NCI-H524 treated with DMSO at 0.1 percent for 48 hours (cell line): ENCODE measurements at regions not wholly inside any gene's neighbourhood (a gene's known extent, or its start where the extent isn't known, plus 50 kb on each side); places are given as distances from the start of the nearest gene placed in this dataset.

Experiments used
- DNase-seq: peaks from one replicate; lab custom pipeline; 2025; lab: John Stamatoyannopoulos, UW

DNA sequence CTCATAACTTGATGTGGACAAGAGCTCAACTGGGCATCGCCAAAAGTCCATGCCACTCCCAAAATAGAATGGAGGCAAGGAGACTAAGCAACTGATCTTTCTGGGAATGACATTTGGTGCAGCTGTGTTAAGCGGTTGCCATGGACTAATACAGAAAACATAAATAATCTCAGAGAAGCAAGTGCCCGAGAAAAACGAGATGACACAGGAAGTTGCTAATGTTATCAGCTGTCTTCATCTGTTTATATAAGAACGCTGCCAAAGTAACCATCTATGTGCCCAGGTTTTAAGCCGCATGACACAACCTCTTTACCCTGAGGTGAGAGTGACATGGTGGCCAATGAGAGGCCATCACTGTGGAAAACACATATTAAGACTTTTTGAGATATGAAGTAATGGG, 54.9 kb upstream of the SACS start:
- no peak for DNase-seq

DNA sequence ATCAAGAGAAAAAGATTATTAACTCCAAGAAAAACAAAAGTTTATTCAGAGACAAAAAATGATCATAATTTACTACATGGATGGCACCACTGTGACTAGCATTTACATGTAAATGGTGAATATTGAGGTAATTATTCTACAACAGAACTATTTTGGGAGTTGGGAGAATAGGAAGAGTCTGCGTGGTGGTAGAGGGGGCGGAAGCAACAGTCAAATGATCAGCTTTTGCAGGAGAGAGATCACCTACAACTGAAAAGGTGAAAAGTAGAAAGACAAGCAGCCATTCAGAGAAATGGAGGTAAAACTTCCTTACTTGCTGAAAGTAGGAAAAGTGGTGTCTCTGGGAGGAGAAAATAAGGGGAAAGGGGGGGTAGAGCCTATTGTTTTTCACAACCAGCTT, 62.8 kb upstream of the SACS start:
- no peak for DNase-seq

DNA sequence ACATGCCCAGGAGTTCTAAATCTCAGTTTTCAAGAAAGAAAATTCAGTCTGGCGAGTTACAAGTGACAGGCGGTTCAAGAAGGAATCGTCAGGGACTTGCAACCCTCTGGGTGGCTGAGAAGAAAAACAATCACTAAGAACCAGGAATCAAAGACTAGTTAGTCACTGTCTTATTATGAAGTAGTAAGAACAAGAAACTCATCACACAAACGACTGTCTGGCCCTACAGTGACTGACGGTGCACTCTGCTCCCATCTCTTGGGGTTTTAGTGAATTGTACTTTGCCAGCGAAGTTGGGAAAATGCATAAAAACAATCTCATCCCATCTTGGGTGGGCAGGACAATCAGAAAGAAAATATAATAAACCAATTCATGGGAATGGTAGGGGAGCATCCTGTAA, 63.7 kb upstream of the SACS start:
- no peak for DNase-seq

DNA sequence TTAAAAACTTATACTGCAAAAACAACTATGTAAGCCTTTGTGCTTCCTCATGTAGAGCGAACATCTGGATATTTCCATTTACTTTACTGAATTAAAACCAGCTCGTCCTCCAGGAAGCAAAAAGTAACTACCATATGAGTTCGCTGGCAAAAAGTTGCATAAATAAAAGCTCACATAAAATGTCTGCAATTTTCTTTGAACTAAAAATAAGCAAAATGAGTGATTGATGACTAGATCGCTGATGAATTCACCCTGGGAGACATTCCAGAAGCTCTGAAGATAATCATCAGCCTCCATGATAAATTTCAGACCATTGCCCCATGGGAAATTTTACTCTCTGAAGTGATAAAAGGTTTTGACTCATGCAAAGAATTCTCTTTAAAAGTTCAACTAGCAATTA, 67.3 kb upstream of the SACS start:
- DNase-seq: no peak

DNA sequence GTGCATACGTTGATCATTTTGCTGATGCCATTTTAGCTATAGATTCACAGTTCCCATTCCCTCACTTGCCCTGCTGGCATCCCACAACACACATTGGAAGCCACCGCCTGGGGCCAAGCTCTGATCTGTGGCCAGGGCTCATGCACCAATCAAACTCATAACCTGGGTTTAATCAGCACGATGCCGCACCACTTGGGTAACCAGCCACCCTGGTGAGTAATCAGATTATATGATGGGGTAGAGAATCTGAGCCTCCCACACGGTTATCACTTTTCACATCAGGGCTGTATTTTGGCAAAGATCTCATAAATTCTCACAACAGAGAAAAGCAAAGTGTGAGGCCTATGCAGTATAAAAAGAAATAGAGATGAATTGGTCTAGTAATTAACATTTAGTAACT, 66.0 kb upstream of the TNFRSF19 start:
- DNase-seq: no peak

DNA sequence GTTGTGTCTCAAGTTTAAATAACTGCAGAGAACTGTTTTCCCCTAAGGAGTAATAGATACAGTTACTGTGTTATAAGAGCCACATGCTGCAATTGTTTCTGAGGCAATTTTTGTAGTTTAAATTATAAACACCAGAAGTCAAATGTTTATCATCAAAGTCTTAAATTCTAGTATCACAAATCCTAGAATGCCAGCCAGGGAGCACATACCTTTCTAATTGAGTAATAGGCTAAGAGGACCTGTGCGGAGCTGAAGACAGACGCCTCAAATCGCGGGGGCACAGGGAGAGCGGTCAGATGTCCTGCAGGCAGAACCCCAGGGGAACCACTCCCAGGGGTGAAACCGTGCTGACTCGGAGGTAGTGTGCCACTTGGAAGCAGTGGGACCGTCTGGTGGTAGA, 65.2 kb upstream of the TNFRSF19 start:
- no peak for DNase-seq

DNA sequence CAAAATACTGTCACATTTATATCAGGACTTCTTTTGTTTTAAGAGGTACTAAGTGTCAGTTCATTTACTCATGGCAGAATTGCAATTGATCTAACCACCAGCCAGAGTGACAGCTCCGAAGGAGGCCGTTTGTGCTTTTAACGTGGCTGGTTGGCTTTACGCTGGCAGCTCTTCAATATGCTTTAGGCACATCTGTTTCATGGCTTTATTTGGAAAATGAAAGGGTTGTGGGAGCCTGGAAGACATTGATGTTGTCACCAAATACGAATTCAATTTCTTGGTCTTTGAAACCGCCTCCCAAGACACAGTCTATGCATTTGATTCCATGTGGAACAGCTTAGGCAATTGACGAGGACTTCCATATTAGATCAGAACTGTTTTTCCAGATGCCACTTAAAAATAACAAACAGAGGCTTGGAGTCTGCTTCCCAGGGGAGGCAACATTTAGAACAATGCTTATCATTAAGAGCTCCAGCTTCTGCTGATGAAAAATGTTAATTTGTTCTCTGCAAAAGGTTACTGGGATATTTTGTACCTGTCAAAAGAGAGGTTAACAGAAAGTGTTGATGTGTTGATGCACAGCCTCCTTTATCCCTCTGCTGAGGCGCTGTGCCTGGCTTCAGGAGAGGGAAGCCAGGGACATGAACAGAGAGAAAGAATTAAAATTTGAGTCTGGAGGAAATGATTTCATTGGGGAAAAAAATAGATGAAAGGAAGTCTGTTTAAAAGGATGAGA, 64.0 kb upstream of the TNFRSF19 start:
- no peak for DNase-seq

DNA sequence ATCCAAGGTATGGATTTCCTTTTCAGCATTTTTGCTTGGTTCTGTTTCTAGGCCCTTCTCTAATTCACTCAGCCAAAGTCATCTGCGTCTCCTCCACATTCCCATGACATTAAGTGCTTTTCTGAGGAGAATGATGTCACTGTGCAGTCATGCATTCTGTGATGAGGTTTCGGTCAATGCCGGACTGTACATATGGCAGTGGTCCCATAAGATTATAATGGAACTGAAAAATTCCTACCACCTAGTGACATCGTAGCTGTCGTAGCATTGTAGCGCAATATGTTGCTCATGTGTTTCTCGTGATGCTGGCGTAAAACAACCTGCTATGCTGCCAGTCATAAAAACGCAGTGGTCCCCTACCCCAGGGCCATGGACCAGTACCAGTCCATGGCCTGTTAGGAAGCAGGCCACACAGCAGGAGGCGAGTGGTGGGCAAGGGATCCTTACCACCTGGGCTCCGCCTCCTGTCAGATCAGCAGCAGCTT, 63.4 kb upstream of the TNFRSF19 start:
- no peak for DNase-seq

DNA sequence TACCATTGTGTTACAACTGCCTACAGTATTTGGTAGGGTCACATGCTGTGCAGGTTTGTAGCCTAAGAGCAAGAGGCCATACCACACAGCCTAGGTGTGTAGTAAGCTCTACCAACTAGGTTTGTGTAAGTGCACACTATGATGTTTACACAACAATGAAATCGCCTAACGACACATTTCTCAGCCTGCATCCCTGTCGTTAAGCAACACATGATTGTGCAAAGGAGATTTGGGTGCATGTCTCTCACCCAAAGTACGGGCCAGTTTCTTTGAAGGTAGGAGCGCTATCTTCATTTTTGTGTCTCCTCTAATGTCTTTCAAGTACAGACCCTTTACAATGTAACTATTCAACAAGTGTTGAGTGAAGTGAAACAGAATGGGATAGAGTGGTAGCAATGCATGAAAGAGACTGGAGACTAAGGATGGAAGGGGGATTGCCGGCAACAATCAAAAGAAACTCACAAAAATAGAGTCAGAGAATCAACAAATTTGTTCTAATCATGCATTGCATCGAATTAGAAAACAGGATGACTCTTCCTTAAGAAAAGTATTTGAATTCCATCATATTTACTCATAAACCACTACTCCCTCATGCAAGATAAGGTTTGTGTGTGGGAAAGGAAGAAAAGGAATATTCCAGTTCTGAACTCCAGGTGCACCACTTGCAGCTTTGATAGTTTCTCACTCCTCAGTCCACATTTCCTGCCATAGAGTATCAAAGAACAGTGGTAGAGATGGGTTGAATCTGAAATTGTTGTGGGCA, 60.2 kb upstream of the TNFRSF19 start:
- DNase-seq: no peak

DNA sequence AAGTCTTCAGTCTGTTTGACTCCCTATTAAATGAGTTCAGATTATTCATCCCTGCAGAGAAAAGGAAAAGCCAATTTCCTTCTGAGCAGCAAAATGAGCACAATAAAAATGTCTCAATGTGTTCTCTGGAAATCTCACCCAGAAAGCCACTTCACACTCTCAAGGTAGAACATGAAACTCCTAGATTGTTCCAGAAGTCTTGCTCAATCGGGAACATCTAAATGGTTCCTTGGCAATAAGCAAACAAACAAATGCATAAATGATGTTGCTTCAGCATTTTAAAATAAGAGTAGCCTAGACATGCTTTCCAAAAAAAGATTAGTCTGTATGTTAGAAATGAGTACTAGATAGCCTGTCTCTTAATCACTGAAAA, 59.7 kb upstream of the TNFRSF19 start:
- DNase-seq: no peak

DNA sequence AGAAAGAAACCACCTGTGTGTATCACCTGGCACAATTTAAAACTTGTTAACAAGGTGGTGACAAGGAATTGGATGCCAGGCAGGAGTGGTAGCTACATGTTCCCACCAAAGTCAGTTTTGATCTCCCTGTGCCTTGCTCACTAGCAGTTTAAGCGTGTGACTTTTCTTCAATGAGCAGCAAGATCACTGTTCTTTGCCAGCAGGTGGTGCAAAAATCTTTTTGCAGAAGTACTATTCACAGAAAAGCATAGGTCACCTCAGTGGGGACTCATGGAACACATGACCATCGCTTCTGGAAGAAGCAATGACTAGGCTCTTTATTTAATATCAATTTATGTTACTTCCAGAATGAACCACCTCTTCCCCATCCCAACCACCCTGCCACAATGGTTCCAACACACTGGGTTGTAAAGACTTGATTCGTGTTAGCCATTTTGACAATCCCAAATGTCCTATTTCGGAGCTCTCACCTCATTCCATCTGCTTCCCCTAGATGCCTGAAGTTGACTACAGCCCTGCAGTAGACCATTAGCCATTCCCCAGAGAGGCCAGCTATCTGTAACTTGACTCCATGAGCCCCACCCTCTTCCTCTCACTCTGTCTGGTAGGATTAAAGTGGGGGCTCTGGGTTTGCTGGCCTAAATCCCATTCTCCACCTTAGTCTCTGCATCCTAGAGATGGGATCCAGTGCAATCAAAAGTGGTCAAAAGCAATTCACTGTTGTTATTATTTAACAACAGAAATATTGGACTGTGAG, 59.1 kb upstream of the TNFRSF19 start:
- DNase-seq: peak; percentile 95

DNA sequence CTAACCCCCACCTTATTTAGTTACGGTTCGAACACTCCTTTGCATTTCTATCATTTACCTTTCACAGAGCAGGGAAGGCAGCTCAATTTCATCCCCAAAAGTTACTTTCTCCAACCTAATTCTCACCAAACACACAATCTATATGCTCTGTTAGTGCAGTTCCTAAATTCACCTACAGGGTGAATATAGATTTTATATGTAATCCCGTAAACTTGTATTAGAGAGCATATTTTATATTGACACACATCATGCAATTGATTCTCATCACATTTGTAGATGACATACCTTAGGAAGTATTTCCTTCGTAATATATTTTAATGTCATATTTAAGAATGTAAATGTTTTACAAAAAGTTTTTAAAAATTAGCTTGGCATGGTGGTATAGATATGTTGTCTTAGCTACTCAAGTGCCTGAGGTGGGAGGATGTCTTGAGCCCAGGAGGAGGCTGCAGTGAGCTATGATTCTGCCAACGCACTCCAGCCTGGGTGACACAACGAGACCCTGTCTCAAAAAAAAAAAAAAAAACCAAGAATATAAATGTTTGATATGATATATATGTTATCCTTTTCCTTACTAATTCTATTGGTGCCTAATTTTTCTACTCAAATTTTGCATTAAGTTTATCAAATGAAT, 57.3 kb upstream of the TNFRSF19 start:
- DNase-seq: no peak

DNA sequence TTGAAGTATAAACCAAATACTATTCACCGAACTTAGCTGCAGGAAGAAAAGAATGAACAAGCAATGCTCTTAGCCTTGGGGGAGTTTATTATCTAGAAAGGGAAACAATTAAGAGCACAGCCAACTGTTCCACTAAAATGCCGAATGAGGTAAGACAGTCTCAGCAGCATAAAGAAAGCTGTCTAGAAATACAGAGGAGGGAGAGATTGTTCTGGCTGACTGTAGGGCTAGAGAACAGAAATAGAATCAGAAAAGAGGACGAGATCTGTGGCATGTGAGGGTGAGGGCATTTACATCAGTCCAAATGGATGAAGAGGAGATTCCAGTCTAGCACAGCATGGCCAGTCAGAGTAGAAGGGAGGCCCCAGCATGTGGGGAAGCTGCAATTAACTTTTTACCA, 56.8 kb upstream of the TNFRSF19 start:
- DNase-seq: no peak

DNA sequence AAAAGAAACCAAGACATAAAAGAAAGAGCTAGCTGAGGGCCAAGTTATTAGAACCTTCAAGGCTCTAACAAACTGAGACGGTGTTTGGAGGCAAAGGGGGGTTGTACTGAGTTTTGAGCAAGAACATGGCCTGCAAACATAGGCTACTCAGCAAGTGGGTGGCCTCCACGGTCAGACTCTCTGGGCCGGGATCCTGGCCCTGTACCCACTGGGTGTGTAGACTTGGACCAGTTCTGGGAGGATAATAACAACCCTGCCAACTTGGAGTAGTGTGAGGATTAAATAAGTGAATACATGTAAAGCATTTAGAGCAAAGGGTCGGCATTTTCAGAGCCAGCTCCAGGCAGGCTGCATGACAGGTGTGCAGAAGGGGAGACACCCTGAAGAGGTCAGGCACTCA, 56.1 kb upstream of the TNFRSF19 start:
- no peak for DNase-seq

DNA sequence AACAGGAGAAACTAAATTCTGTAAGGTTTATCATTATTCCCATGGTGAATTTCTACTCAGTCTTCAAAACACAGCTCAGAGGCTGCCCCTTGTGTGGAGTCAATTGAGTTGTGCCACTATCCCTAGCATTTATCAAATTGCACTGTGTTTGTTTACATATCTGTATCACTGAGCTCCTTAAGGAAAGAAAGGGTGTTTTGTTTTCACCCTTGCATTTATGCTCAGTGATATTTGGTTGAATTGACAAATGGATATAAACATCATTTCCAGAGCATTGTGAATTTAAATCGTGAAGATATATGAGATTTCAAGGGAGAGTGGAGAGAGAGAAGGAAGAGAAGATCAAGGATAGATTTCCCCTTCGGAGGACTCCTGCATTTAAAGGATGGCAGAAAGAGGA, 55.1 kb upstream of the TNFRSF19 start:
- DNase-seq: no peak

DNA sequence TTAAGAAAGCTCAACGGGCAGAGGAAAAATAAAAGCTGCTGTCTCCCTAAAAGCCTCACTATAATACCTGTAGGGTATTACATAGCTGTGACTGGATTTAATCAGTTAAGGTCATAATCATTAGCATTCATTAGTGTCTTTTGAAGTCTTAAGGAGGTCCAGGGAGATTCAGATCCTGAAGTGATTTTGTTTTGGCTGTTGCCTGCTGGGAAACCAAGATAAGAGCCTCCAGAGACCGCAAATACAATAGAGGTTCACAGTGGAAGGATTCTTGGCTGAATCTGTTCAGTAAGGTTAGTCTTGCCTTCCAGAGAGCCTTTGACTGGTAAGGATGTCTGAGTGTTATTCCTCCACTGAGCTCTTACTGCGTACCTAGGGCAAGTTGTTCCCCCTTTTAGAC, 54.0 kb upstream of the TNFRSF19 start:
- no peak for DNase-seq

DNA sequence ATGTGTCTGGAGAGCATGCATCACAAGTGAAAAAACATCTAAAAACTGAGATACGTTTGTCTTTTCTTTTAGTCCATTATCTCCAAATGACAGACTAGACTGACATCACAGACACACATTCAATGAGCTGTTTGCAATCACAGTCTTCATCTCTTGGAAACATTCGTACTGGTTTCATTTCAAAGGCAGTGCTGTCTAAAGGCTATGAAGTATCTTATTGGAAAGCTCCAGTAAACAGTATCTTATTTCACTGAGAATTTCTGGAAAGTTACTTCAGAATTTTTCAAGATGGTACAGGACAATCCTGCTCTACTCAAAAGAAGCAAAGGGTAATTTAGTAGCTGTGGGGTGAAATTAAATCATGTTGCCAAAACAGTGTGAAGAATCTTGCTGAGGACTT, 53.5 kb upstream of the TNFRSF19 start:
- DNase-seq: no peak

DNA sequence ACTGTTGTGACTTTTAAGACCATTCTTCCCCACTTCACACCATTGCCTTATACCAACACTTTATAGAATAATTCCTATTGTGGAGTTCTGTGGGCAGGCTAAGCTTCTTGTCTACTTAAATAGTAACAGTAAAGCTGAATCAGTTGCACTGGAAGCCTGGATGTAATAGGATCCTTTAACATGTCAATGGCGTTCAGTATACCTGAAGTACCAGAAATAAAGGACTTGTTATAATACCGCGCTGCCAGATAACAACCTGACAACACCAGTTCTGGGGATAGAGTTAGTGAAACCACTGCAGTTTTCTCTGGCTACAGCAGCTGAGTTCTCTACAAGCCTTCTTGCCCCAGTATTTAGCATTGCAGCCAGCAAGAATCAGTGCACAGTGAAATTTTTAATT, 52.0 kb upstream of the TNFRSF19 start:
- DNase-seq: no peak
